Adrenal gland (tissue), 9 donors: ENCODE measurements at regions not wholly inside any gene's neighbourhood (a gene's known extent, or its start where the extent isn't known, plus 50 kb on each side); places are given as distances from the start of the nearest gene placed in this dataset.

Experiments used
- DNase-seq, 7 donors: peaks; one replicate each; pipeline ENCODE4 v3.0.0-alpha.2; 2019 to 2020
- H3K27ac ChIP-seq, 5 donors: fragments of 200-600 bp; sonication (generic) in 4 of 5; 1 replicate in 3 of 5; 2 replicates in 2 of 5; pipeline versions ENCODE4 v1.5.1 to v1.8.0; 2016 to 2020; ENCODE audit warnings: mild to moderate bottlenecking in 1 of 5
- H3K27me3 ChIP-seq: fragments of 200-600 bp; 2 replicates; pipeline ENCODE4 v1.8.0; 2021
- H3K36me3 ChIP-seq, 2 donors: fragments of 200-600 bp; replicated peaks in 1 of 2; 1 replicate in 1 of 2; 2 replicates in 1 of 2; pipeline versions ENCODE4 v1.5.1 to v1.8.0; 2018 to 2022
- H3K4me1 ChIP-seq, 2 donors: fragments of 200-600 bp; replicated peaks in 1 of 2; 1 replicate in 1 of 2; 2 replicates in 1 of 2; pipeline versions ENCODE4 v1.5.1 to v1.8.0; 2018 to 2021
- H3K4me3 ChIP-seq, 4 donors: fragments of 200-600 bp; sonication (generic) in 3 of 4; one replicate each; pipeline ENCODE4 v1.5.1; 2016 to 2018
- H3K9me3 ChIP-seq, 3 donors: fragments of 200-600 bp; sonication (generic) in 1 of 3; replicated peaks in 1 of 3; 1 replicate in 2 of 3; 2 replicates in 1 of 3; pipeline versions ENCODE4 v1.5.1 to v1.8.0; 2016 to 2021
- POLR2A ChIP-seq, 2 donors: fragments of 450-650 bp; IDR thresholded peaks; one replicate each; pipeline ENCODE4 v1.6.1; 2017; ENCODE audit warnings: antibody characterized with exemption in 2 of 2, mild to moderate bottlenecking in 2 of 2, moderate library complexity in 1 of 2
- WGBS, 4 donors: extraction: QIAGEN DNeasy Blood & Tissue Kit in 2 of 4; methylation state at CpG; one replicate each; pipeline versions ENCODE4 v1.1.5 to v1.1.7; 2013 to 2017; 5-methylcytosine and 5-hydroxymethylcytosine counted together
- intact Hi-C, 2 donors: fragments of 100-400 bp; cut with DNase I; formaldehyde crosslinking; loops; one replicate each; pipeline versions ENCODE4 v1.14.1 to v1.15.0; 2022 to 2023
- TF ChIP-seq, protein P1 (sequence below), 6 experiments: fragments of 450-650 bp in 4 of 6; fragments of 200-600 bp in 2 of 6; sonication (generic) in 1 of 6; IDR thresholded peaks; 1 replicate in 5 of 6; 2 replicates in 1 of 6; pipeline versions ENCODE4 v1.5.1 to v1.8.0; 2016 to 2021; ENCODE audit warnings: antibody characterized with exemption in 6 of 6, mild to moderate bottlenecking in 2 of 6, moderate library complexity in 1 of 6
- donor health status: healthy with polysubstance abuse.
- donor health status: Bipolar disorder and iron deficiency.
- donor health status: DM: yes; HTN: yes; CAD: no.
- donor health status: DM: no; HTN: no; CAD: no.
- donor health status: DM: no; HTN: no; CAD: no.

DNA sequence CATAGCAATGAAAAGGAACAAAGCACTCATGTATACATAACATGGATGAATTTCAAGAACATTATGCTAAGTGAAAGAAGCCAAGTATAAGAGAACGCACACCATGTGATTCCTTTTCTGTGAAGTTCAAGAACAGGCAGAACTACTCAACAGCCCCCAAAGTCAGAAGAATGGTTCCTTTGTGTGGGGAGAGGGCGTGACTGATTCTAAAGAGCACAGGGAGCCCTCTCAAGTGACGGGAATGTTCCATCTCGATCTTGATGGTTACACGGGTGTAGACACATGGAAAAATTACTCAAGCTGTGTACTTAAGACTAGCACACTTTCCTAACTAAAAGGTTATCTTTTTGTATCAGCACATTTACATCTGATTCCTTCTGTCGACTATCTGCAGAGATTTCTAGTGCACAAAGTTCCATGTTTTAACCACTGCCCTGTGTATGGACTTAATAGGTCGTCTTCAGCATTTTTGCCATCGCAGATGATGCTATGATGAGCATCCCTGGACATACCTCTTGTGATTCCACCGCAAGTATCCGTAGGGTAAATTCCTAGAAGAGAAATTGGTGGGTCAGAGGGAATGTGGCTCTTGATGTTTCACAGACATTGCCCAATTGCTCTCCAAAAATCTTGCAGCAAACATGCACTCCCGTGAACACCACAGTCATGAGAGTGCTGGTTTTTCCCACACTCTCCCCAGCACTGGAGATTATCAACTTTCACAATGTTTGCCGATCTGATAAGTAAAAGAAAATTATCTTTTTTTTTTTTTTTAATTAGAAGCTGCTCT, 279.3 kb downstream of the BMP7 start:
- Histone ChIP-seq H3K27me3 (no peaks in the 10 kb centered on the region), H3K4me1 (no peaks in the 10 kb centered on the region), H3K4me3 (no peak overlapping the region), H3K9me3 (no peaks in the 10 kb centered on the region), H3K27ac (no peak overlapping the region), H3K36me3 (no peaks in the 10 kb centered on the region)
- WGBS, 4 donors, result 67 to 78% (median 72%) methylated on average over 12 of the region's 12 CpGs
- DNase-seq, result no peak
- TF ChIP-seq, protein P1, sequence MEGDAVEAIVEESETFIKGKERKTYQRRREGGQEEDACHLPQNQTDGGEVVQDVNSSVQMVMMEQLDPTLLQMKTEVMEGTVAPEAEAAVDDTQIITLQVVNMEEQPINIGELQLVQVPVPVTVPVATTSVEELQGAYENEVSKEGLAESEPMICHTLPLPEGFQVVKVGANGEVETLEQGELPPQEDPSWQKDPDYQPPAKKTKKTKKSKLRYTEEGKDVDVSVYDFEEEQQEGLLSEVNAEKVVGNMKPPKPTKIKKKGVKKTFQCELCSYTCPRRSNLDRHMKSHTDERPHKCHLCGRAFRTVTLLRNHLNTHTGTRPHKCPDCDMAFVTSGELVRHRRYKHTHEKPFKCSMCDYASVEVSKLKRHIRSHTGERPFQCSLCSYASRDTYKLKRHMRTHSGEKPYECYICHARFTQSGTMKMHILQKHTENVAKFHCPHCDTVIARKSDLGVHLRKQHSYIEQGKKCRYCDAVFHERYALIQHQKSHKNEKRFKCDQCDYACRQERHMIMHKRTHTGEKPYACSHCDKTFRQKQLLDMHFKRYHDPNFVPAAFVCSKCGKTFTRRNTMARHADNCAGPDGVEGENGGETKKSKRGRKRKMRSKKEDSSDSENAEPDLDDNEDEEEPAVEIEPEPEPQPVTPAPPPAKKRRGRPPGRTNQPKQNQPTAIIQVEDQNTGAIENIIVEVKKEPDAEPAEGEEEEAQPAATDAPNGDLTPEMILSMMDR (IDR thresholded peaks at IDR 0.05), result no peak
- no peak for TF ChIP-seq POLR2A (IDR thresholded peaks at IDR 0.05)
- intact Hi-C loops, result no loop called here

DNA sequence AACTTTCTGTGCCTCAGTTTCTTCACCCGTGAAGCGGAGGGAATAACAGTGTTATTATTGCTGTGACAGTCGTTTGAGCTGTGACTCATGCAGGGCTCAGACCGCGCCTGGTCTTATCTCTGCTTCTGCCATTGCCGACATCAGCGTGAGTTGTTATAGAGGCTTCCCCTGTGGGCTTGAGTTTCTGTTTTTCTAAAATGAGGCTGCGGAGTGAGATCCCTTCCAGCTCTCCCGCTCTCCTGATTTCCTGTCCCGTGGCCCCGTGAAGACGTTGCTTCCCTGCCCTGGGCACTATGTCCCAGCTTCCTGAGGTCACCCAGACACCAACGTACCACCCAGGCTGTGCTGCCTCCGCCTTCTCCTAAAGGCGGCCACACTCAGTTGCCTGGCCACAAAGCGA, 278.5 kb downstream of the BMP7 start:
- WGBS, 4 donors, result 44 to 63% (median 54%) methylated on average over 15 to 16 of the region's 16 CpGs
- Histone ChIP-seq H3K4me3 (no peak overlapping the region), H3K36me3 (no peaks in the 10 kb centered on the region), H3K4me1 (no peaks in the 10 kb centered on the region), H3K27me3 (no peaks in the 10 kb centered on the region), H3K9me3 (no peaks in the 10 kb centered on the region), H3K27ac (no peak overlapping the region)
- intact Hi-C loops, result no loop called here
- no peak for DNase-seq
- TF ChIP-seq, protein P1 (IDR thresholded peaks at IDR 0.05), result no peak
- no peak for TF ChIP-seq POLR2A (IDR thresholded peaks at IDR 0.05)

DNA sequence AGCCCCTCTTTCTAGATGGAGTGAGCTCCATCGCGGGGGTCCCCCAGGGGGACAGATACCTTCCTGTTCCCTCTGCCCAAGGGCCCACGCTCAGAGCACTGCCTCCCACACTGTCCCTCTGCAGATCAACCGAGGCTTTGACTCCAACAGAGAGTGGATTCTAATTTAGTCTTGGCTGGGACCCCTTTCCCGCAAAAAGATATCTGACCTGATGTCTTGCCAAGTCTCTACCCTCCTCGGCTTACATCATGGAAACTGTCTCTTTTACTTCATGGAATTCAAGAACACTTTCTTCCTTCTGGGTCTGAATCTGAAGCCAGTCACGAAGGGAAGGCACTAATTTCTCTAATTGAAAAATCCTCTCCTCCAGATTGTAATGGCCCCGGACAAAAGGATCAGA, 278.0 kb downstream of the BMP7 start:
- Histone ChIP-seq H3K36me3 (no peaks in the 10 kb centered on the region), H3K4me3 (no peak overlapping the region), H3K27ac (no peak overlapping the region), H3K4me1 (no peaks in the 10 kb centered on the region), H3K9me3 (no peaks in the 10 kb centered on the region), H3K27me3 (no peaks in the 10 kb centered on the region)
- intact Hi-C loops, result no loop called here
- no peak for DNase-seq
- 64 to 73% (median 68%) methylated on average over 7 to 8 of the region's 8 CpGs for WGBS, 4 donors
- TF ChIP-seq, protein P1 (IDR thresholded peaks at IDR 0.05), result no peak
- no peak for TF ChIP-seq POLR2A (IDR thresholded peaks at IDR 0.05)

DNA sequence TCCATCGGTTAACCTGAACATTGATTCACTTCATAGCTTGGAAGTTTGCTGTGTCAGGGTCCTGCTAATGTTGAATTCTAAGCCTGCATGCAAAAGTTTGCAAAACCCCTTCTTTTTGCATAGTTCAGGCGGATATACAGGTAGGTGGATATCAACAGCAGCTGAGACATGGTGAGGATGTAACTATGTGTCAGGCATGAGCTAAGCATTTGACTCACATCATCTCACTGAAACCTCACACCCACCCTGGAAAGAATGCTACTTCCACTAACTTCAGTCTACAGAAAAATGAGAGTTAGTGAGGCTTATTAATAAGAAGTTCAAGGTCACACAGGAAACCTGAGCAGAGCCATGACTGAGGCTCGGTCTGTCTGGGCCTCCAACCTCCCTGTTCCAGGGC, 276.9 kb downstream of the BMP7 start:
- Histone ChIP-seq H3K4me1 (no peaks in the 10 kb centered on the region), H3K36me3 (no peaks in the 10 kb centered on the region), H3K9me3 (no peaks in the 10 kb centered on the region), H3K27ac (no peak overlapping the region), H3K27me3 (no peaks in the 10 kb centered on the region), H3K4me3 (no peak overlapping the region)
- no peak for DNase-seq
- WGBS, 4 donors, result 72 to 80% (median 79%) methylated on average over 2 to 3 of the region's 3 CpGs
- intact Hi-C loops, result no loop called here
- TF ChIP-seq, protein P1 (IDR thresholded peaks at IDR 0.05), result no peak
- TF ChIP-seq POLR2A (IDR thresholded peaks at IDR 0.05), result no peak
